Astrocyte of the cerebellum (primary cell): ENCODE measurements at regions not wholly inside any gene's neighbourhood (a gene's known extent, or its start where the extent isn't known, plus 50 kb on each side); places are given as distances from the start of the nearest gene placed in this dataset.
A peak's percentile ranks its signal among the peaks of the same experiment; 100 is the strongest.

Source experiments
- DNase-seq: peaks from one replicate; pipeline ENCODE4 v3.0.0-alpha.2; 2011; ENCODE audit warnings: low read depth
- H3K4me3 ChIP-seq: 2 replicates; pipeline ENCODE4 v1.5.1; 2011; ENCODE audit warnings: mild to moderate bottlenecking, low read depth, low read length, moderate library complexity
- in situ Hi-C: cut with HindIII; loops from 2 replicates; pipeline ENCODE4 v1.10.0; 2017; ENCODE audit warnings: low sequenced_read_pairs
- TF ChIP-seq, protein P1 (sequence below): IDR thresholded peaks from 2 replicates; pipeline ENCODE4 v1.5.1; 2012; ENCODE audit warnings: low read length, low read depth, moderate library complexity, mild to moderate bottlenecking; ENCODE audit errors: missing control alignments

GRCh38 chr4:140238351-140239056 is 84.5 kb upstream of the MAML3 start:
- peak; percentile 33 for DNase-seq
- no peak overlapping the region for H3K4me3 ChIP-seq
- TF ChIP-seq, protein P1, sequence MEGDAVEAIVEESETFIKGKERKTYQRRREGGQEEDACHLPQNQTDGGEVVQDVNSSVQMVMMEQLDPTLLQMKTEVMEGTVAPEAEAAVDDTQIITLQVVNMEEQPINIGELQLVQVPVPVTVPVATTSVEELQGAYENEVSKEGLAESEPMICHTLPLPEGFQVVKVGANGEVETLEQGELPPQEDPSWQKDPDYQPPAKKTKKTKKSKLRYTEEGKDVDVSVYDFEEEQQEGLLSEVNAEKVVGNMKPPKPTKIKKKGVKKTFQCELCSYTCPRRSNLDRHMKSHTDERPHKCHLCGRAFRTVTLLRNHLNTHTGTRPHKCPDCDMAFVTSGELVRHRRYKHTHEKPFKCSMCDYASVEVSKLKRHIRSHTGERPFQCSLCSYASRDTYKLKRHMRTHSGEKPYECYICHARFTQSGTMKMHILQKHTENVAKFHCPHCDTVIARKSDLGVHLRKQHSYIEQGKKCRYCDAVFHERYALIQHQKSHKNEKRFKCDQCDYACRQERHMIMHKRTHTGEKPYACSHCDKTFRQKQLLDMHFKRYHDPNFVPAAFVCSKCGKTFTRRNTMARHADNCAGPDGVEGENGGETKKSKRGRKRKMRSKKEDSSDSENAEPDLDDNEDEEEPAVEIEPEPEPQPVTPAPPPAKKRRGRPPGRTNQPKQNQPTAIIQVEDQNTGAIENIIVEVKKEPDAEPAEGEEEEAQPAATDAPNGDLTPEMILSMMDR, result no peak
- in situ Hi-C loops, result loop anchor here (5.0 kb wide), 2 partner anchors 56 to 86 kb away; partner anchors contain the start of gene MAML3

DNA sequence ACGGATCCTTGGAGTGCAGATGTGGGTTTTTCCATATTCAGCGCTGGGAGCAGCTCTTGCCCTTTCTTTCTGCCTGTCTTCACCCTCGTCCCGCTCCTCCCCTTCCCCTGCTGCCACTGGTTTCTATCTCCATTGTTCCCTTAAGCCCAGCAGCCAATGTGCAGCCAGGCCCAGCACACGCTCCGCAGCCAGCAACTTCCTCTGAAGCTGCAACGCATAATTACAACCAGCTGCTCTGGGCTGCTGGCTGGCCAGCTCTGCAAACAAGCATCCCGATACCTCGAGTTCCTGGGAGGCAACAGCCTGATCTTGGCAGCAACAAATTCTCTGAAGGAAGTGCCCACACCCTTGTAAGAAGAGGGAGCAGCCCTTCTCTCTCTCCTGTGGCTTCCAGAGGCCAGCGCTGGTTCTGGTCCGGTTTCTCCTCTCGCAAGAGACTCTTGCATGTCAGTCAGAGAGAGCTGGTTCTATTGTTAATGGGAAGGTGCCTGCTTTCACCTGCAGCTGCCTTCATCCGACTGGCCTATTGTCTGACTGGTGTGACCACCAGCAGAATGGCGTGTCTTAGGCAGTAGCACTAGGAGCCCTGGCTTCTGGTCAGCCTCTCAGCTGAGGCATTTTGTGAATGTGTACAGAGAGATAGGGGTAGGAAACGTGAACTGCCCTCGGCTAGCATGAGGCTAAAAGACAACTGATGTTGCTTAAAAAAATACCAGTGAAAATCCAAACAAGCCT is 83.8 kb upstream of the MAML3 start:
- no peak overlapping the region for H3K4me3 ChIP-seq
- peak; percentile 89 for DNase-seq
- TF ChIP-seq, protein P1, result no peak

DNA sequence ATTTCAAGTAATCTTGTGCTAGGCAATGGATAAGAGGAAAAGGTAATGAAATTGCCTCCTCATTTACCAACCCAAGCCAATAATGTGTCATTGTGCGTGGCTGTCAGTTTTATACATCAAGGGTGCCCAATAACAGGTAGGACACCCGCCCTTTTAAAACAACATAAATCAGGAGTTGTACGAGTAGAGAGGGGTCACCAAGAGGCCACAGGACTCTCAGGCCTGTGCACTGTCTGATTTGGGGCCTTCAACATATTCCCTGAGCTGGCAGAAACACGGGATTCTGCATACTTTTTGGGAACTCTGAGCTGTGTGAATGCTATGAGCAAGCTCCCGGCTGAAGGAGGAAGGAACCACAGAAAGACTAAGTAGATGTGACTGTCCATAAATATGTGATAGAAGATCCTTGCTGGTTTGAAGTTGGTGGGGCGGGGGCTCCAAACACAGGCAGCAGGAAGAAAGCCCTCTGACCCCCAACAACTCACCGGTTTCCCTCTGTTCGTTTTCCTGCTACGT is 82.7 kb upstream of the MAML3 start:
- no peak for DNase-seq
- TF ChIP-seq, protein P1, result no peak
- no peak overlapping the region for H3K4me3 ChIP-seq
- in situ Hi-C loops, result loop anchor here (5.0 kb wide), 2 partner anchors 54 to 84 kb away; partner anchors contain the start of gene MAML3

More for the DNA sequence above, 83.8 kb upstream of the MAML3 start:
- in situ Hi-C loops, result loop anchor here (5.0 kb wide), 2 partner anchors 55 to 85 kb away; partner anchors contain the start of gene MAML3

GRCh38 chr4:140234697-140235060 is 80.7 kb upstream of the MAML3 start:
- no peak for DNase-seq
- no peak overlapping the region for H3K4me3 ChIP-seq
- TF ChIP-seq, protein P1, result no peak
- in situ Hi-C loops, result loop anchor here (5.0 kb wide), 2 partner anchors 52 to 82 kb away; partner anchors contain the start of gene MAML3

DNA sequence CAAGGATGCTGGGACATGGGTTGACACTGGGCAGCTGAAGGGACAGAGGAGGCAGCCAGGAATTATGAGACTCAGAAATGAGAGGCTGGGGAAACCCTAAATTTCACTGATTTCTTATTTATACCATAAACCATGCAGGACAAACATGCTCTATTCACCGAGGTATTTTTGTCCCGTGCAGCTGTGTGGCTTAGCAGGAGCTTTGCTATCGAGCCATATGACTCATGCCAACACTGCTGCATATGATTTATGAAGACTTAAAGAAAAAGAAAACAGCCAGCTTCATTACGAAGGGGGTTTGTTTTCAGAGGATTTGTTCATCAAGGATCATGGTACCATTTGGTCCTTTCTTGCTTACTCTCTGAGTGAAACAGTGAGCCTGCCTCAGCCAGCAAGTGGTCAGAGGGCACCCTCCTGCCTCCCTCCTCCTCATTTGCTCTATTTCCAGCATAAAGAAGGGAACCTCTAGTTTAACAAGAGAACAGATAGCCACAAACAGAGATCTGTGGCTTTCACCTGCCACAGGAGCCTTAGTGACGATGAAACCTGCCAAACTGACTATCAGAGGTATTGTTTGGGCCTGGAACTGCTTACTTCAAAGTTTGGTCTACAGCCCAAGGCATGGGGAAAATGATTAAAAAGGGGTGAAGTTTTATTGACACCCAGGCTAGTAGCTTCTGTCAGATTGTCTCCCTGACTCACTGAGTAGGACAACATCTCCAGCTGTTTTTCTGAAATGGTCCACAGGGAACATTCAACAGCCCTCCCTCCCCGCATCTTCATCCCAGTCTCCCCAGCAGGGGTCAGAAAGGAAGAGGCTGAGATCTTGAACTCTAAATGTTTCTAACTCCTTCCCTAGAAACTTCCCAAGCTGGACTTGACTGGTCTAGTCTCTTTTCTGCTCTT is 80.1 kb upstream of the MAML3 start:
- TF ChIP-seq, protein P1, result no peak
- in situ Hi-C loops, result no loop called here
- no peak overlapping the region for H3K4me3 ChIP-seq
- DNase-seq, result peak; percentile 58

DNA sequence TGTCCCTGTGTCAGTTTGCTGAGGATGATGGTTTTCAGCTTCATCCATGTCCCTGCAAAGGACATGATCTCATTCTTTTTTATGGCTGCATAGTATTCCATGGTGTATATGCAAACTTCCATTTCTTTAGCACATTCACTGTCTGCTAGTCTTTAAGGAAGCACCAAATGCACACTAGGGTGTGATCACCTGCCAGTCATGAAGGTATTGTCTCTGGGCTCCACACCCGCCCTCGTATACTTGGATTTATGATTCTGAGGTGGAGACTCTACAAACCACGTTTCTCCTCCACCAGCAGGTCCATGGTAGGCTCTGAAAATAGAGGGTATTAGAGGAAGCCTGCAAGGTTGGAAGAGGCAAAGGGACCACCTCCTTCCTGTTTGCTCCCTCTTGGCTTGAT is 75.9 kb upstream of the MAML3 start:
- DNase-seq, result no peak
- in situ Hi-C loops, result no loop called here
- H3K4me3 ChIP-seq, result no peak overlapping the region
- TF ChIP-seq, protein P1, result no peak
